ENCODE measurements at regions not wholly inside any gene's neighbourhood (a gene's known extent, or its start where the extent isn't known, plus 50 kb on each side); places are given as distances from the start of the nearest gene placed in this dataset.

- Histone ChIP-seq H3K4me3 (no peak overlapping the region), H3K4me1 (ENCODE audit: low read depth) (peaks cover 2% of the 10 kb centered on the region), H3K9me3 (no peaks in the 10 kb centered on the region), H3K36me3 (ENCODE audit: low read depth) (no peaks in the 10 kb centered on the region)
- DNase-seq (no peak), ATAC-seq (no peak)
- intact Hi-C loops (cut with DNase I, micrococcal nuclease), result no loop called here
- TF ChIP-seq CTCF (IDR thresholded peaks at IDR 0.05), result no peak
Measured at GRCh38 chr16:72665701-72666100, 382.2 kb downstream of the ZFHX3 start.

GRCh38 chr16:72664509-72665408, 383.2 kb downstream of the ZFHX3 start:
- Histone ChIP-seq H3K4me3 (peak overlapping the region; percentile 67), H3K4me1 (ENCODE audit: low read depth) (peaks cover 2% of the 10 kb centered on the region), H3K9me3 (no peaks in the 10 kb centered on the region), H3K36me3 (ENCODE audit: low read depth) (no peaks in the 10 kb centered on the region)
- intact Hi-C loops (cut with DNase I, micrococcal nuclease), result no loop called here
- peak; percentile 92 to 98 (median 95) for DNase-seq
- peak; percentile 100 for ATAC-seq
- no peak for TF ChIP-seq CTCF (IDR thresholded peaks at IDR 0.05)

- TF ChIP-seq CTCF (IDR thresholded peaks at IDR 0.05), result no peak
- Histone ChIP-seq H3K36me3 (ENCODE audit: low read depth) (no peaks in the 10 kb centered on the region), H3K9me3 (no peaks in the 10 kb centered on the region), H3K4me1 (ENCODE audit: low read depth) (peaks cover 2% of the 10 kb centered on the region), H3K4me3 (no peak overlapping the region)
- no peak for ATAC-seq
- DNase-seq, result no peak
- intact Hi-C loops (cut with DNase I, micrococcal nuclease), result no loop called here
Measured at GRCh38 chr16:72664056-72664508, 383.8 kb downstream of the ZFHX3 start.

- ATAC-seq, result no peak
- TF ChIP-seq CTCF (IDR thresholded peaks at IDR 0.05), result no peak
- intact Hi-C loops (cut with DNase I, micrococcal nuclease), result no loop called here
Measured at GRCh38 chr16:72658888-72659717, 388.8 kb downstream of the ZFHX3 start.

GRCh38 chr16:72657791-72658190, 390.1 kb downstream of the ZFHX3 start:
- intact Hi-C loops (cut with DNase I, micrococcal nuclease), result no loop called here

More at GRCh38 chr16:72658888-72659717, 388.8 kb downstream of the ZFHX3 start:
- H3K4me3 ChIP-seq, result no peak overlapping the region
- DNase-seq, result no peak
- H3K4me1 ChIP-seq (ENCODE audit: low read depth), result peaks cover 2% of the 10 kb centered on the region
- no peaks in the 10 kb centered on the region for H3K9me3 ChIP-seq
- H3K36me3 ChIP-seq (ENCODE audit: low read depth), result no peaks in the 10 kb centered on the region

More at GRCh38 chr16:72657791-72658190, 390.1 kb downstream of the ZFHX3 start:
- Histone ChIP-seq H3K4me3 (no peak overlapping the region), H3K36me3 (ENCODE audit: low read depth) (no peaks in the 10 kb centered on the region), H3K9me3 (no peaks in the 10 kb centered on the region), H3K4me1 (ENCODE audit: low read depth) (no peaks in the 10 kb centered on the region)
- ATAC-seq, result no peak
- no peak for DNase-seq
- no peak for TF ChIP-seq CTCF (IDR thresholded peaks at IDR 0.05)
